ENCODE measurements at regions not wholly inside any gene's neighbourhood (a gene's known extent, or its start where the extent isn't known, plus 50 kb on each side); places are given as distances from the start of the nearest gene placed in this dataset.
"Not testable (repeated sequence)": the region's sequence is repeated elsewhere in the genome, so short reads cannot be mapped to it uniquely, and the experiment has no call there.

GRCh38 chr5:152177626-152178349 lies 227.3 kb downstream of the NMUR2 start:
- DNase-seq (no peak), ATAC-seq (no peak)
- no peaks in the 10 kb centered on the region for H3K36me3 Mint-ChIP-seq
- H3K9me3 Mint-ChIP-seq, result peaks cover 3 to 7% of the 10 kb centered on the region in 2 donors
- WGBS (ENCODE audit: insufficient coverage), result 76% methylated on average over 5 of the region's 6 CpGs
- H3K27ac Mint-ChIP-seq, result no peak overlapping the region
- no peak overlapping the region for H3K27ac ChIP-seq (ENCODE audit: low read length)
- H3K4me1 Mint-ChIP-seq, result no peaks in the 10 kb centered on the region
- H3K36me3 ChIP-seq (ENCODE audit: control insufficient read depth, insufficient read depth, low read length), result no peaks in the 10 kb centered on the region
- H3K4me1 ChIP-seq (ENCODE audit: control insufficient read depth, insufficient read depth, low read length), result no peaks in the 10 kb centered on the region
- intact Hi-C loops (cut with micrococcal nuclease), result no loop called here
- no peak overlapping the region for H3K4me3 ChIP-seq (ENCODE audit: low read length)
- TF ChIP-seq CTCF (IDR thresholded peaks at IDR 0.05), result no peak
- H3K27me3 ChIP-seq (ENCODE audit: control insufficient read depth, insufficient read depth, low read length), result no peaks in the 10 kb centered on the region
- H3K4me3 Mint-ChIP-seq, result no peak overlapping the region
- no peaks in the 10 kb centered on the region for H3K9me3 ChIP-seq (ENCODE audit: control insufficient read depth, insufficient read depth, low read length)
- H3K27me3 Mint-ChIP-seq (ENCODE audit: low read depth in 2 of 2), result no peaks in the 10 kb centered on the region

GRCh38 chr5:152171888-152172287 lies 233.2 kb downstream of the NMUR2 start:
- Mint-ChIP-seq H3K36me3 (no peaks in the 10 kb centered on the region), H3K4me1 (no peaks in the 10 kb centered on the region), H3K27me3 (ENCODE audit: low read depth in 2 of 2) (no peaks in the 10 kb centered on the region), H3K9me3 (peaks cover 0 to 3% of the 10 kb centered on the region in 2 donors), H3K27ac (no peak overlapping the region), H3K4me3 (no peak overlapping the region)
- no peak overlapping the region for H3K27ac ChIP-seq (ENCODE audit: low read length)
- no peaks in the 10 kb centered on the region for H3K36me3 ChIP-seq (ENCODE audit: control insufficient read depth, insufficient read depth, low read length)
- no peak for TF ChIP-seq CTCF (IDR thresholded peaks at IDR 0.05)
- H3K4me3 ChIP-seq (ENCODE audit: low read length), result no peak overlapping the region
- ATAC-seq (no peak), DNase-seq (no peak)
- no peaks in the 10 kb centered on the region for H3K9me3 ChIP-seq (ENCODE audit: control insufficient read depth, insufficient read depth, low read length)
- no peaks in the 10 kb centered on the region for H3K4me1 ChIP-seq (ENCODE audit: control insufficient read depth, insufficient read depth, low read length)
- intact Hi-C loops (cut with micrococcal nuclease), result no loop called here
- WGBS (ENCODE audit: insufficient coverage), result 80% methylated on average over 1 of the region's 1 CpG
- no peaks in the 10 kb centered on the region for H3K27me3 ChIP-seq (ENCODE audit: control insufficient read depth, insufficient read depth, low read length)

- Mint-ChIP-seq H3K4me1 (no peaks in the 10 kb centered on the region), H3K9me3 (peaks cover 0 to 3% of the 10 kb centered on the region in 2 donors), H3K4me3 (no peak overlapping the region), H3K36me3 (no peaks in the 10 kb centered on the region), H3K27ac (no peak overlapping the region), H3K27me3 (ENCODE audit: low read depth in 2 of 2) (no peaks in the 10 kb centered on the region)
- H3K27ac ChIP-seq (ENCODE audit: low read length), result no peak overlapping the region
- no peaks in the 10 kb centered on the region for H3K27me3 ChIP-seq (ENCODE audit: control insufficient read depth, insufficient read depth, low read length)
- no peaks in the 10 kb centered on the region for H3K4me1 ChIP-seq (ENCODE audit: control insufficient read depth, insufficient read depth, low read length)
- ATAC-seq (no peak), DNase-seq (no peak)
- no peaks in the 10 kb centered on the region for H3K36me3 ChIP-seq (ENCODE audit: control insufficient read depth, insufficient read depth, low read length)
- H3K9me3 ChIP-seq (ENCODE audit: control insufficient read depth, insufficient read depth, low read length), result no peaks in the 10 kb centered on the region
- 38% methylated on average over 4 of the region's 4 CpGs for WGBS (ENCODE audit: insufficient coverage)
- TF ChIP-seq CTCF (IDR thresholded peaks at IDR 0.05), result no peak
- intact Hi-C loops (cut with micrococcal nuclease), result no loop called here
- H3K4me3 ChIP-seq (ENCODE audit: low read length), result no peak overlapping the region
Observed at GRCh38 chr5:152170350-152170749, 234.7 kb downstream of the NMUR2 start.

GRCh38 chr5:152164860-152165259 lies 240.2 kb upstream of the GLRA1 start:
- DNase-seq, result no peak
- WGBS (ENCODE audit: insufficient coverage), result 88% methylated on average over 2 of the region's 2 CpGs
- no peak overlapping the region for H3K4me3 Mint-ChIP-seq
- no peaks in the 10 kb centered on the region for H3K27me3 ChIP-seq (ENCODE audit: control insufficient read depth, insufficient read depth, low read length)
- no peak overlapping the region for H3K27ac Mint-ChIP-seq
- H3K27me3 Mint-ChIP-seq (ENCODE audit: low read depth in 2 of 2), result no peaks in the 10 kb centered on the region
- H3K4me3 ChIP-seq (ENCODE audit: low read length), result no peak overlapping the region
- TF ChIP-seq CTCF (IDR thresholded peaks at IDR 0.05), result no peak
- H3K4me1 ChIP-seq (ENCODE audit: control insufficient read depth, insufficient read depth, low read length), result peaks cover 7% of the 10 kb centered on the region
- intact Hi-C loops (cut with micrococcal nuclease), result no loop called here
- no peaks in the 10 kb centered on the region for H3K9me3 Mint-ChIP-seq
- H3K36me3 ChIP-seq (ENCODE audit: control insufficient read depth, insufficient read depth, low read length), result no peaks in the 10 kb centered on the region
- ATAC-seq, result no peak
- no peak overlapping the region for H3K27ac ChIP-seq (ENCODE audit: low read length)
- no peaks in the 10 kb centered on the region for H3K9me3 ChIP-seq (ENCODE audit: control insufficient read depth, insufficient read depth, low read length)
- H3K4me1 Mint-ChIP-seq, result no peaks in the 10 kb centered on the region
- no peaks in the 10 kb centered on the region for H3K36me3 Mint-ChIP-seq

- H3K36me3 Mint-ChIP-seq; H3K4me1 Mint-ChIP-seq; H3K27ac Mint-ChIP-seq; DNase-seq; H3K9me3 ChIP-seq (ENCODE audit: control insufficient read depth, insufficient read depth, low read length); H3K4me3 ChIP-seq (ENCODE audit: low read length); H3K27me3 ChIP-seq (ENCODE audit: control insufficient read depth, insufficient read depth, low read length); H3K9me3 Mint-ChIP-seq; ATAC-seq; H3K27me3 Mint-ChIP-seq (ENCODE audit: low read depth in 2 of 2); H3K36me3 ChIP-seq (ENCODE audit: control insufficient read depth, insufficient read depth, low read length); H3K4me3 Mint-ChIP-seq; H3K27ac ChIP-seq (ENCODE audit: low read length); intact Hi-C loops (cut with micrococcal nuclease): not testable (repeated sequence)
- WGBS (ENCODE audit: insufficient coverage), result 58% methylated on average over 4 of the region's 4 CpGs
- peaks cover 12% of the 10 kb centered on the region for H3K4me1 ChIP-seq (ENCODE audit: control insufficient read depth, insufficient read depth, low read length)
Observed at GRCh38 chr5:152159894-152160293, 235.2 kb upstream of the GLRA1 start.

Data from natural killer cell (primary cell).